Dermis microvascular lymphatic vessel endothelial cell (primary cell): ENCODE measurements at regions not wholly inside any gene's neighbourhood (a gene's known extent, or its start where the extent isn't known, plus 50 kb on each side); places are given as distances from the start of the nearest gene placed in this dataset.
A peak's percentile ranks its signal among the peaks of the same experiment; 100 is the strongest.
"Not testable (repeated sequence)": the region's sequence is repeated elsewhere in the genome, so short reads cannot be mapped to it uniquely, and the experiment has no call there.

Experiments
- DNase-seq, 2 donors: peaks; one replicate each; pipeline versions ENCODE4 v3.0.0 to v3.0.0-alpha.2; 2010; ENCODE audit warnings: low read depth in 2 of 2

DNA sequence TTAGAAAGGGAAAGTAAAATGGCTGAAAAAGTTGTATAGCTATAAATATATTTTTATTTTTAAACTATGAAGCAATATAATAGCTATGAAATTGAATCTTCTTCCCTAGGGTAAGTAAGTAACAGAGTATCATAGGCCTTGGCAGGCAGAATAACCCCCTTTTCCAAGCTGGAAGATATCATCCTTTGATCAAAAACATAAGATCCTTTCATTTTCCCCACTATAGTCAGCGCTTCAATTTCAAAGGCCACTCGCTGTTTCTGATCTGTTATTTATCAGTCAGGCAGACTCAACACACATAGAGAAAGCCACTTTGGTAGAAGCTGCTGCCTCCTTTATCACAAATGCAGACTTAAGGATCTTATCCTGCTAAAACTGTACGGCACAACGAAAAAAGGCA lies 74.0 kb upstream of the UBE2E2 start:
- DNase-seq, result no peak

DNA sequence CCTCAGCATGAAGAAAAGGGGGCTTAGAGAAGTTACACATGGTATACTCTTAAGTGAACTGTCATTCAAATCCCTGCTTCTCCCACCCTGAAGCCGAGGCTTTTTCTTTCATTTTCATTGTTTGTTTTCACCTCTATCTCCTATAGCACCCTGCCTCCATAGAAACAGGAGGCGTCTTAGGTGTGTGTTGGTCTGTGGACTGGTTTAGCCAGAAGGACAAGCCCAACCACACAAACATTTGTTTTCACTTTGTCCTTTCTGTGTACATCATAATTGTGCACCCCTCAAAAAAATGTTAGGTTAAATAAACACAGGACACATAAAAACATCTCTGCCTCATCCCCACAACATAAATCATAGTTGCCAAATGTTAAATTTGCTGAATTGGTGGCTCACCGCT lies 73.3 kb upstream of the UBE2E2 start:
- DNase-seq, result peak; percentile 17 to 30

DNA sequence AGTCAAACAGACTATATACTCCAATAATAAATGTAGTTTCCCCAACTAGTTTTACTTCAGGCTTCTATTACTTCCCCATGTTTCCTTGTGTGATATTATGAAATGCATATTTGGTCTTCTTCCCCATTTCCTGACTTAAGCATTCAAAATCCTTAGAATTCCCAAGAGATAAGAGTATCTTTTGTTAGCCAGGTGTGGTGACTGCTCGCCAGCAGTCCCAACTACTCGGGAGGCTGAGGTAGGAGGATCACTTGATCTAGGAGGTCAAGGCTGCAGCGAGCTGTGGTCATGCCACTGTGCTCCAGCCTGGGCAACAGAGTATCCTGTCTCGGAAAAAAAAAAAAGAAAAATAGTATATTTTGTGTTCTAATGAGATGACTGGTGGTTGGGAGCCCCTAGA lies 72.7 kb upstream of the UBE2E2 start:
- no peak for DNase-seq

DNA sequence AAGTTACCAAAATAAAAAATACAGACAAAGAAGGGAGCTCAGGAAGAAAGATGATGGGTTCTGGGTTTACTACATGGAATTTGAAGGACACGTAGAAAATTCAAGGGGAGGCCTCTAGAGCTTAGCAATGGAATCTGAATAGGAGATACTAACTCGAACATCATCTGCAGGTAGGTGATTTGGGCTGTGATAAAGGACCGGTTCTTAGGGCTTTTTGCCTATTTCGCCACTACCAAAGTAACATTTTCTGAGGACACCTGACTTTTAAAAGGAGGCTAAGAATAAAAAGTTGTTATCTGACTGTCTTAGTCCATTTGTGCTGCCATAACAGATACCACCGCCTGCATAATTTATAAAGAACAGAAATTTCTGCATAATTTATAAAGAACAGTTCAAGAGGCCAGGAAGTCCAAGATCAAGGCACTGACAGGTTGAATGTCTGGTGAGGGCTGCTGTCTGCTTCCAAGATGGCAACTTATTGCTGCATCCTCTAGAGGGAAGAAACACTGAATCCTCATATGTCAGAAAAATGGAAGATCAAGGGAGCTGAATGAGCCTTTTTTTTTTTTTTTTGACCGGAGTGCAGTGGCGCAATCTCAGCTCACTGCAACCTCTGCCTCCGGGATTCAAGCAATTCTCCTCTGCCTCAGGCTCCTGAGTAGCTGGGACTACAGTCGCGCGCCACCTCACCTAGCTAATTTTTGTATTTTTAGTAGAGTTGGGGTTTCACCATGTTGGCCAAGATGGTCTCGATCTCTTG lies 67.9 kb upstream of the UBE2E2 start:
- no peak for DNase-seq

DNA sequence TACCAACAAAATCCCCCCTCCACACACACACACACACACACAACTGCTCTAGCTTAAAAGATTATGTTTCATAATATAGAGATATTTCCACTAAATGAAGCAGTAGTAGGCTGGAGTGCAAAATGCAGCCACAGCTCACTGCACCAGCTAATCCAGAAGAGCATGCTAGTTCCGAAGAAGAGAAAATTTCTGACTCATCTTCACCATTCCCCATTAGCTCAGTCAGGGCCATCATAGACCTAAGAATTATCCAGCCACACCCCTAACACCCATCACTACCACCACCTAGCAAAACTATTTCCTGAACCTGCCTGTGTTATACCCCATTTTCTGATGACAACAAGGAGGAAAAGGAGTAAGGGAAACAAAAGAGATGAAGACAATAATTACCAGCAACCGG lies 67.1 kb upstream of the UBE2E2 start:
- no peak for DNase-seq

DNA sequence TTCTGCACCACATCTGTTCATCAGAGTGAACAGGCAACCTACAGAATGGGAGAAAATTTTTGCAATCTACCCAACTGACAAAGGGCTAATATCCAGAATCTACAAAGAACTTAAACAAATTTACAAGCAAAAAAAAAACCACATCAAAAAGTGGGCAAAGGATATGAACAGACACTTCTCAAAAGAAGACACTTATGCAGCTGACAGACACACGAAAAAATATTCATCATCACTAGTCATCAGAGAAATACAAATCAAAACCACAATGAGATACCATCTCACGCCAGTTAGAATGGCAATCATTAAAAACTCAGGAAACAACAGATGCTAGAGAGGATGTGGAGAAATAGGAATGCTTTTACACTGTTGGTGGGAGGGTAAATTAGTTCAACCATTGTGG lies 59.1 kb upstream of the UBE2E2 start:
- not testable (repeated sequence) for DNase-seq

DNA sequence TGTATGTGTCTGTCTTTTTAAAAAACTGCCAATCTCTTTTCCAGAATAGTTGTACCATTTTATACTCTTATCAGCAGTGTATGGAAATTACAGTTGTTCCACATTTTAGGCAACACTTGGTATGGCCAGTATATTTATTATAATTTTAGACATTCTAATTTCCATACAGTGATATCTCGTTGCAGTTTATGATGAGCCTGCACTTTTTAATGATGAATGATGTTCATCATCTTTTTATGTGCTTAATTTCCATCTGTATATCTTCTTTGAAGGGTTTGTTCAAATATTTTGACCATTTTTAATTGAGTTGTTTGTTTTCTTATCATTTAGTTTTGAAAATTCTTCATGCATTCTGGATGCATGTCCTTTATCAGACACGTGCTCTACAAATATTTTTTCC lies 57.0 kb upstream of the UBE2E2 start:
- DNase-seq, result no peak

DNA sequence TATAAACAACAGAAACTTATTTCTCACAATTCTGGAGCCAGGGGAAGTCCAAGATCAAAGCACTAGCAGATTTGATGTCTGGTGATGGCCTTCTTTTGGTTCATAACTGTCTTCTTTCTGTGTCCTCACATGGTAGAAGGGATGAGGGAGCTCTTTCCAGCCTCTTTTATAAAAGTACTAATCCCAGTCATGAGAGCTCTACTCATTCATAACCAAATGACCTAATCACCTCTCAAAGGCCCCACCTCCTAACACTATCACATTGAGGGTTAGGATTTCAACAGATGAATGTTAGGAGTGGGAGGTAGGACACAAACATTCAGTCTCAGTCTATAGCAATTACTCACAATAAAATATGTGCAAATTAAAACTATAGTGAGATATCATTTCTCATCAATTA lies 50.1 kb upstream of the UBE2E2 start:
- no peak for DNase-seq
